ENCODE measurements at regions not wholly inside any gene's neighbourhood (a gene's known extent, or its start where the extent isn't known, plus 50 kb on each side); places are given as distances from the start of the nearest gene placed in this dataset.
"Not testable (repeated sequence)": the region's sequence is repeated elsewhere in the genome, so short reads cannot be mapped to it uniquely, and the experiment has no call there.

DNA sequence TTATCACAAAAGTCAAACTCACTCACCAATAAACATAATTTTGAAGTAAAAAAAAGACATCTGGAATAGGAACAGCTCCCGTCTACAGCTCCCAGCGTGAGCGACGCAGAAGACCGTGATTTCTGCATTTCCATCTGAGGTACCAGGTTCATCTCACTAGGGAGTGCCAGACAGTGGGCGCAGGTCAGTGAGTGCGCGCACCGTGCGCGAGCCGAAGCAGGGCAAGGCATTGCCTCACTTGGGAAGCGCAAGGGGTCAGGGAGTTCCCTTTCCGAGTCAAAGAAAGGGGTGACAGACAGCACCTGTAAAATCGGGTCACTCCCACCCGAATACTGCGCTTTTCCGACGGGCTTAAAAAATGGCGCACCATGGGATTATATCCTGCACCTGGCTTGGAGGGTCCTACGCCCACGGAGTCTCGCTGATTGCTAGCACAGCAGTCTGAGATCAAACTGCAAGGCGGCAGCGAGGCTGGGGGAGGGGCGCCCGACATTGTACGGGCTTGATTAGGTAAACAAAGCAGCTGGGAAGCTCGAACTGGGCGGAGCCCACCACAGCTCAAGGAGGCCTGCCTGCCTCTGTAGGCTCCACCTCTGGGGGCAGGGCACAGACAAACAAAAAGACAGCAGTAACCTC is 231.7 kb upstream of the LRRTM4 start:
- TF ChIP-seq, protein P1, sequence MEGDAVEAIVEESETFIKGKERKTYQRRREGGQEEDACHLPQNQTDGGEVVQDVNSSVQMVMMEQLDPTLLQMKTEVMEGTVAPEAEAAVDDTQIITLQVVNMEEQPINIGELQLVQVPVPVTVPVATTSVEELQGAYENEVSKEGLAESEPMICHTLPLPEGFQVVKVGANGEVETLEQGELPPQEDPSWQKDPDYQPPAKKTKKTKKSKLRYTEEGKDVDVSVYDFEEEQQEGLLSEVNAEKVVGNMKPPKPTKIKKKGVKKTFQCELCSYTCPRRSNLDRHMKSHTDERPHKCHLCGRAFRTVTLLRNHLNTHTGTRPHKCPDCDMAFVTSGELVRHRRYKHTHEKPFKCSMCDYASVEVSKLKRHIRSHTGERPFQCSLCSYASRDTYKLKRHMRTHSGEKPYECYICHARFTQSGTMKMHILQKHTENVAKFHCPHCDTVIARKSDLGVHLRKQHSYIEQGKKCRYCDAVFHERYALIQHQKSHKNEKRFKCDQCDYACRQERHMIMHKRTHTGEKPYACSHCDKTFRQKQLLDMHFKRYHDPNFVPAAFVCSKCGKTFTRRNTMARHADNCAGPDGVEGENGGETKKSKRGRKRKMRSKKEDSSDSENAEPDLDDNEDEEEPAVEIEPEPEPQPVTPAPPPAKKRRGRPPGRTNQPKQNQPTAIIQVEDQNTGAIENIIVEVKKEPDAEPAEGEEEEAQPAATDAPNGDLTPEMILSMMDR (conservative IDR thresholded peaks at IDR 0.05) = not testable (repeated sequence)
- TF ChIP-seq EZH2 (IDR thresholded peaks at IDR 0.05; ENCODE audit: low read depth) = not testable (repeated sequence)

Data from PC-9 (cell line).